A549 (cell line): ENCODE measurements at regions not wholly inside any gene's neighbourhood (a gene's known extent, or its start where the extent isn't known, plus 50 kb on each side); places are given as distances from the start of the nearest gene placed in this dataset.

Experiments
- BHLHE40 ChIP-seq: IDR thresholded peaks from 2 replicates; pipeline ENCODE4 v1.6.1; 2012; ENCODE audit warnings: low read depth, low read length, inconsistent platforms
- CTCF ChIP-seq: fragments of >200 bp; sonication (Bioruptor Twin); formaldehyde crosslinking; IDR thresholded peaks from 3 replicates; pipeline ENCODE4 v1.5.1; 2016
- EP300 ChIP-seq, 2 experiments: fragments of >200 bp; sonication (Bioruptor Twin); formaldehyde crosslinking; IDR thresholded peaks; 2 replicates in 1 of 2; 3 replicates in 1 of 2; pipeline ENCODE4 v1.6.1; 2016 to 2017
- HDAC2 ChIP-seq: fragments of 200-600 bp; sonication (generic); IDR thresholded peaks from 2 replicates; pipeline ENCODE4 v1.6.1; 2016
- HOXA7 ChIP-seq: fragments of 250-450 bp; sonication (Bioruptor Pico); IDR thresholded peaks from 2 replicates; pipeline ENCODE4 v1.5.0; 2020; ENCODE audit warnings: mild to moderate bottlenecking, moderate library complexity
- JUN ChIP-seq, 2 experiments: fragments of >200 bp; sonication (Bioruptor Twin); formaldehyde crosslinking; IDR thresholded peaks; 2 replicates in 1 of 2; 3 replicates in 1 of 2; pipeline ENCODE4 v1.6.1; 2016 to 2017
- MYC ChIP-seq: IDR thresholded peaks from 2 replicates; pipeline ENCODE4 v1.6.1; 2012; ENCODE audit warnings: mild to moderate bottlenecking, inconsistent platforms, low read length, improper control_type of control experiment, borderline replicate concordance
- NFE2L2 ChIP-seq: fragments of 150-350 bp; conservative IDR thresholded peaks from 2 replicates; pipeline ENCODE4 v1.6.1; 2014; ENCODE audit warnings: low read length
- NR3C1 ChIP-seq: fragments of >200 bp; sonication (Bioruptor Twin); formaldehyde crosslinking; IDR thresholded peaks from 3 replicates; pipeline ENCODE4 v1.6.1; 2017
- PHF8 ChIP-seq: fragments of 200-600 bp; sonication (generic); IDR thresholded peaks from 2 replicates; pipeline ENCODE4 v1.6.1; 2016; ENCODE audit warnings: low read depth, mild to moderate bottlenecking, antibody characterized with exemption, moderate library complexity, borderline replicate concordance
- POLR2A ChIP-seq: IDR thresholded peaks from 2 replicates; pipeline ENCODE4 v1.6.1; 2012; ENCODE audit warnings: mild to moderate bottlenecking, low read length
- TP53 ChIP-seq: fragments of 250-450 bp; sonication (Bioruptor Pico); IDR thresholded peaks from 2 replicates; pipeline ENCODE4 v1.5.0; 2021; ENCODE audit warnings: mild to moderate bottlenecking, moderate library complexity
- TF ChIP-seq, protein P1 (sequence below): fragments of 150-350 bp; IDR thresholded peaks from 2 replicates; pipeline ENCODE4 v1.6.1; 2014; ENCODE audit warnings: low read depth, mild to moderate bottlenecking, low read length
- TF ChIP-seq, protein P2 (sequence below): IDR thresholded peaks from 2 replicates; pipeline ENCODE4 v1.6.1; 2012

DNA sequence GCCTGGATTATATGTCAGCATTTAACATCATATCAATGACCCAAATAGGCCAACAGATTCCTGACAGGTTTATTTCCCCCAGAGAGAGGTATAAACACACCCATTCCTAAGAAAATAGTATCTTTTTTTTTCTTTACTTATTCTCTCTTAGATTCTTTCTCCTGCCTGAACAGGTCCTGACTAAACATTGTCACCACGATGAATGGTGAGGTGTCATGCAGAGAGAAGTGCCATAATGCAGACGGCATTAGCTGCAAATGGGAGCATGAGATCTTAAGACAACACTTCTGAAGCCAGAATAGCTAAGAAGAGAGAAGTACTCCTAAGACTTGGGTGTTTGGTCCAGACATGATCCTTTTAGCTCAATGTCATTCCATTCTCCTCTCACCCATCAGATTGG lies 131.3 kb downstream of the ZNF648 start:
- TF ChIP-seq POLR2A = no peak
- TF ChIP-seq NR3C1 = no peak
- TF ChIP-seq, protein P1, sequence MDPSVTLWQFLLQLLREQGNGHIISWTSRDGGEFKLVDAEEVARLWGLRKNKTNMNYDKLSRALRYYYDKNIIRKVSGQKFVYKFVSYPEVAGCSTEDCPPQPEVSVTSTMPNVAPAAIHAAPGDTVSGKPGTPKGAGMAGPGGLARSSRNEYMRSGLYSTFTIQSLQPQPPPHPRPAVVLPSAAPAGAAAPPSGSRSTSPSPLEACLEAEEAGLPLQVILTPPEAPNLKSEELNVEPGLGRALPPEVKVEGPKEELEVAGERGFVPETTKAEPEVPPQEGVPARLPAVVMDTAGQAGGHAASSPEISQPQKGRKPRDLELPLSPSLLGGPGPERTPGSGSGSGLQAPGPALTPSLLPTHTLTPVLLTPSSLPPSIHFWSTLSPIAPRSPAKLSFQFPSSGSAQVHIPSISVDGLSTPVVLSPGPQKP = no peak
- TF ChIP-seq MYC = no peak
- no peak for TF ChIP-seq TP53 (CRISPR knock-in tag)
- TF ChIP-seq HDAC2 = no peak
- TF ChIP-seq CTCF = no peak
- TF ChIP-seq NFE2L2 = no peak
- TF ChIP-seq JUN (IDR thresholded peaks at IDR 0.05) = no peak
- no peak for TF ChIP-seq EP300 (IDR thresholded peaks at IDR 0.05)
- no peak for TF ChIP-seq BHLHE40
- no peak for TF ChIP-seq HOXA7 (CRISPR knock-in tag)
- TF ChIP-seq, protein P2, sequence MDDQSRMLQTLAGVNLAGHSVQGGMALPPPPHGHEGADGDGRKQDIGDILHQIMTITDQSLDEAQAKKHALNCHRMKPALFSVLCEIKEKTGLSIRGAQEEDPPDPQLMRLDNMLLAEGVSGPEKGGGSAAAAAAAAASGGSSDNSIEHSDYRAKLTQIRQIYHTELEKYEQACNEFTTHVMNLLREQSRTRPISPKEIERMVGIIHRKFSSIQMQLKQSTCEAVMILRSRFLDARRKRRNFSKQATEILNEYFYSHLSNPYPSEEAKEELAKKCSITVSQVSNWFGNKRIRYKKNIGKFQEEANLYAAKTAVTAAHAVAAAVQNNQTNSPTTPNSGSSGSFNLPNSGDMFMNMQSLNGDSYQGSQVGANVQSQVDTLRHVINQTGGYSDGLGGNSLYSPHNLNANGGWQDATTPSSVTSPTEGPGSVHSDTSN = no peak
- TF ChIP-seq PHF8 = no peak
